HepG2 (cell line): ENCODE measurements at regions not wholly inside any gene's neighbourhood (a gene's known extent, or its start where the extent isn't known, plus 50 kb on each side); places are given as distances from the start of the nearest gene placed in this dataset.

Source experiments
- ATAC-seq: fragments of 200-7000 bp; cut with Tn5 transposase; 3 replicates; pipeline ENCODE4 v1.9.1; 2020; ENCODE audit warnings: mild to moderate bottlenecking, moderate library complexity
- BruUV-seq: library from RNA; stranded (reverse); fragments of 400-500 nt; replicated peaks from 2 replicates; lab custom pipeline; 2021; lab: Mats Ljungman, UMichigan
- CTCF ChIA-PET: fragments of 300-600 bp; formaldehyde crosslinking; extraction: SDS; loops from one replicate; lab custom pipeline; 2021; ENCODE audit warnings: low total read pairs, inconsistent platforms, low intra/inter-chr PET ratio; lab: Yijun Ruan, JAX
- POLR2A ChIA-PET: fragments of 350-600 bp; sonication (Branson Sonifier 250); formaldehyde crosslinking; loops from one replicate; lab custom pipeline; 2020; ENCODE audit warnings: antibody characterized with exemption, inconsistent platforms; lab: Yijun Ruan, JAX
- DNase-seq: peaks from one replicate; pipeline ENCODE4 v3.0.0-alpha.2; 2015; ENCODE audit warnings: low spot score
- FAIRE-seq: peaks from 3 replicates; lab custom pipeline; 2011; peaks lifted over from hg19 to GRCh38; lab: Jason Lieb, UNC
- H2AFZ ChIP-seq: one replicate; pipeline ENCODE4 v1.6.1; 2011; ENCODE audit warnings: low read length, inconsistent platforms
- H3K27ac ChIP-seq: fragments of 300-600 bp; 3 replicates; pipeline ENCODE4 v1.8.0; 2011; ENCODE audit warnings: mixed run types, mild to moderate bottlenecking, mixed read lengths, low read length, inconsistent platforms; ENCODE audit not compliant: insufficient read depth; ENCODE audit errors: extremely low read length
- H3K27me3 ChIP-seq, 2 experiments: fragments of 200-600 bp in 1 of 2; 2 replicates in 1 of 2; 3 replicates in 1 of 2; pipeline versions ENCODE4 v1.6.0 to v1.8.0; 2011; ENCODE audit warnings: low read length in 2 of 2, mild to moderate bottlenecking in 2 of 2, moderate library complexity in 2 of 2, inconsistent platforms in 1 of 2; ENCODE audit not compliant: insufficient read depth in 2 of 2, control insufficient read depth in 1 of 2
- H3K36me3 ChIP-seq, 2 experiments: fragments of 200-600 bp in 1 of 2; replicated peaks in 1 of 2; 2 replicates in 1 of 2; 3 replicates in 1 of 2; pipeline versions ENCODE4 v1.5.1 to v1.8.0; 2011; ENCODE audit warnings: low read length in 2 of 2, inconsistent platforms in 1 of 2; ENCODE audit not compliant: insufficient read depth in 2 of 2, control insufficient read depth in 1 of 2
- H3K4me1 ChIP-seq: 2 replicates; pipeline ENCODE4 v1.5.1; 2012; ENCODE audit warnings: low read length, inconsistent platforms; ENCODE audit not compliant: insufficient read depth
- H3K4me2 ChIP-seq: 2 replicates; pipeline ENCODE4 v1.6.0; 2011; ENCODE audit warnings: low read depth, low read length, inconsistent platforms
- H3K4me3 ChIP-seq, 3 experiments: fragments of 200-600 bp in 1 of 3; sonication (generic), shearing (Covaris generic) in 1 of 3; replicated peaks in 1 of 3; 2 replicates each; pipeline ENCODE4 v1.5.1; 2011 to 2016; ENCODE audit warnings: low read length in 3 of 3, inconsistent platforms in 2 of 3, low read depth in 2 of 3, mild to moderate bottlenecking in 2 of 3, control low read depth in 1 of 3, mixed read lengths in 1 of 3; ENCODE audit not compliant: insufficient read depth in 1 of 3
- H3K79me2 ChIP-seq: one replicate; pipeline ENCODE4 v1.6.1; 2011; ENCODE audit warnings: low read length, inconsistent platforms; ENCODE audit not compliant: insufficient read depth
- H3K9ac ChIP-seq: 2 replicates; pipeline ENCODE4 v1.6.0; 2011; ENCODE audit warnings: mild to moderate bottlenecking, low read depth, low read length, inconsistent platforms; ENCODE audit not compliant: insufficient read depth
- H3K9me3 ChIP-seq: 2 replicates; pipeline ENCODE4 v1.5.1; 2012; ENCODE audit warnings: mild to moderate bottlenecking, low read length
- H4K20me1 ChIP-seq: 2 replicates; pipeline ENCODE4 v1.6.0; 2011; ENCODE audit warnings: inconsistent platforms, mild to moderate bottlenecking, low read length, moderate library complexity; ENCODE audit not compliant: insufficient read depth
- SMAD9 ChIP-seq: sonication (generic); formaldehyde crosslinking; IDR thresholded peaks from 2 replicates; pipeline ENCODE4 v1.5.1; 2020; ENCODE audit warnings: mild to moderate bottlenecking, missing genetic modification reagents
- ZBED4 ChIP-seq: sonication (generic); formaldehyde crosslinking; IDR thresholded peaks from 2 replicates; pipeline ENCODE4 v1.4.0; 2020; ENCODE audit warnings: missing genetic modification reagents, borderline replicate concordance
- ZBTB7B ChIP-seq: sonication (generic); formaldehyde crosslinking; IDR thresholded peaks from 2 replicates; pipeline ENCODE4 v1.4.0; 2020; ENCODE audit warnings: missing genetic modification reagents
- WGBS: methylation state at CpG from one replicate; pipeline ENCODE4 v1.1.6; 2017; ENCODE audit warnings: low lambda C conversion rate; 5-methylcytosine and 5-hydroxymethylcytosine counted together
- in situ Hi-C: cut with HindIII; loops from 2 replicates; pipeline ENCODE4 v1.10.0; 2017; ENCODE audit warnings: low pct_unique_long_range_greater_than_20kb; ENCODE audit not compliant: extremely low pct_ligation_motif_present
- intact Hi-C: fragments of 100-400 bp; cut with micrococcal nuclease; formaldehyde crosslinking; loops from one replicate; pipeline ENCODE4 v1.10.0; 2022; ENCODE audit not compliant: unreplicated experiment
- TF ChIP-seq, protein P1 (sequence below): sonication (generic); formaldehyde crosslinking; IDR thresholded peaks from 2 replicates; pipeline ENCODE4 v1.8.0; 2022; ENCODE audit warnings: mild to moderate bottlenecking, missing genetic modification reagents, moderate library complexity

GRCh38 chr2:207283356-207283755 is 117.6 kb upstream of the KLF7 start:
- ChIA-PET POLR2A (no interaction called here), CTCF (no interaction called here)
- no TSS peak for BruUV-seq
- H3K4me1 ChIP-seq: no peaks in the 10 kb centered on the region
- H4K20me1 ChIP-seq: no peaks in the 10 kb centered on the region
- in situ Hi-C loops (no loop called here), intact Hi-C loops (no loop called here)
- H3K9ac ChIP-seq: no peak overlapping the region
- H3K36me3 ChIP-seq: no peaks in the 10 kb centered on the region
- H2AFZ ChIP-seq: no peak overlapping the region
- H3K27ac ChIP-seq: no peak overlapping the region
- H3K4me2 ChIP-seq: no peak overlapping the region
- no peaks in the 10 kb centered on the region for H3K27me3 ChIP-seq
- H3K79me2 ChIP-seq: no peaks in the 10 kb centered on the region
- TF ChIP-seq ZBTB7B (CRISPR knock-in tag) (no peak), ZBED4 (no peak), SMAD9 (CRISPR knock-in tag) (no peak)
- TF ChIP-seq, protein P1, sequence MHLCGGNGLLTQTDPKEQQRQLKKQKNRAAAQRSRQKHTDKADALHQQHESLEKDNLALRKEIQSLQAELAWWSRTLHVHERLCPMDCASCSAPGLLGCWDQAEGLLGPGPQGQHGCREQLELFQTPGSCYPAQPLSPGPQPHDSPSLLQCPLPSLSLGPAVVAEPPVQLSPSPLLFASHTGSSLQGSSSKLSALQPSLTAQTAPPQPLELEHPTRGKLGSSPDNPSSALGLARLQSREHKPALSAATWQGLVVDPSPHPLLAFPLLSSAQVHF: no peak
- FAIRE-seq (no peak), ATAC-seq (no peak), DNase-seq (no peak)
- 10% methylated on average over 1 of the region's 1 CpG for WGBS
- H3K9me3 ChIP-seq: no peaks in the 10 kb centered on the region
- H3K4me3 ChIP-seq: no peak overlapping the region
